PC-3 (cell line): ENCODE measurements at regions not wholly inside any gene's neighbourhood (a gene's known extent, or its start where the extent isn't known, plus 50 kb on each side); places are given as distances from the start of the nearest gene placed in this dataset.

Experiments
- ATAC-seq: fragments of 200-7000 bp; cut with Tn5 transposase; 2 replicates; pipeline ENCODE4 v1.9.1; 2020; ENCODE audit warnings: mild to moderate bottlenecking, moderate library complexity
- BruUV-seq: library from RNA; stranded (reverse); fragments of 400-500 nt; replicated peaks from 2 replicates; lab custom pipeline; 2021; lab: Mats Ljungman, UMichigan
- CTCF ChIA-PET: fragments of 300-600 bp; sonication (Branson Sonifier 250); formaldehyde crosslinking; loops from one replicate; lab custom pipeline; 2022; ENCODE audit warnings: antibody characterized with exemption; lab: Charles Lee
- POLR2A ChIA-PET: fragments of 300-600 bp; sonication (Branson Sonifier 250); formaldehyde crosslinking; loops from one replicate; lab custom pipeline; 2022; ENCODE audit warnings: antibody characterized with exemption; ENCODE audit not compliant: unreplicated experiment; lab: Charles Lee
- DNase-seq: peaks from one replicate; pipeline ENCODE4 v3.0.0-alpha.2; 2015
- H2AFZ ChIP-seq: fragments of 300-600 bp; sonication (generic); 2 replicates; pipeline ENCODE4 v1.6.0; 2016; ENCODE audit warnings: antibody characterized with exemption, low read length
- H3F3A ChIP-seq: fragments of 300-600 bp; sonication (generic); one replicate; pipeline ENCODE4 v1.6.0; 2017; ENCODE audit warnings: antibody characterized with exemption, low read length, control low read depth, mild to moderate bottlenecking; ENCODE audit not compliant: unreplicated experiment
- H3K27ac ChIP-seq: fragments of 300-600 bp; sonication (generic); 2 replicates; pipeline ENCODE4 v1.5.1; 2016; ENCODE audit warnings: mild to moderate bottlenecking, low read length
- H3K27me3 ChIP-seq: fragments of 300-600 bp; sonication (generic); 2 replicates; pipeline ENCODE4 v1.6.1; 2016; ENCODE audit warnings: low read length, mixed read lengths
- H3K36me3 ChIP-seq: fragments of 300-600 bp; sonication (generic); 2 replicates; pipeline ENCODE4 v1.6.1; 2016; ENCODE audit warnings: low read depth, mixed run types, low read length, mixed read lengths
- H3K4me1 ChIP-seq: fragments of 300-600 bp; sonication (generic); 2 replicates; pipeline ENCODE4 v1.5.1; 2016; ENCODE audit warnings: low read length; ENCODE audit not compliant: insufficient read depth
- H3K4me2 ChIP-seq: fragments of 300-600 bp; sonication (generic); 2 replicates; pipeline ENCODE4 v1.6.0; 2016; ENCODE audit warnings: low read length
- H3K4me3 ChIP-seq: fragments of 300-600 bp; sonication (generic); 2 replicates; pipeline ENCODE4 v1.5.1; 2016; ENCODE audit warnings: mild to moderate bottlenecking, low read length, mixed read lengths
- H3K79me2 ChIP-seq: fragments of 300-600 bp; sonication (generic); 2 replicates; pipeline ENCODE4 v1.6.1; 2017; ENCODE audit warnings: low read length, mixed read lengths
- H3K9ac ChIP-seq: fragments of 300-600 bp; sonication (generic); 2 replicates; pipeline ENCODE4 v1.6.0; 2016; ENCODE audit warnings: mild to moderate bottlenecking, low read length
- H3K9me2 ChIP-seq: fragments of 300-600 bp; sonication (generic); replicated peaks from 2 replicates; pipeline ENCODE4 v1.6.1; 2016; ENCODE audit warnings: mixed run types, low read length, mixed read lengths
- H3K9me3 ChIP-seq: fragments of 300-600 bp; sonication (generic); 2 replicates; pipeline ENCODE4 v1.6.1; 2016; ENCODE audit warnings: low read length, mixed read lengths
- H4K20me1 ChIP-seq: fragments of 300-600 bp; sonication (generic); 2 replicates; pipeline ENCODE4 v1.6.1; 2016; ENCODE audit warnings: low read length, mixed read lengths
- CTCF ChIP-seq: fragments of 300-600 bp; sonication (generic); conservative IDR thresholded peaks from 2 replicates; pipeline ENCODE4 v1.5.1; 2017; ENCODE audit warnings: antibody characterized with exemption, low read depth, mild to moderate bottlenecking, low read length
- EZH2 ChIP-seq: fragments of 300-600 bp; sonication (generic); IDR thresholded peaks from one replicate; pipeline ENCODE4 v1.6.1; 2017; ENCODE audit warnings: antibody characterized with exemption, mild to moderate bottlenecking, low read length; ENCODE audit not compliant: unreplicated experiment
- EZH2phosphoT487 ChIP-seq: fragments of 300-600 bp; sonication (generic); IDR thresholded peaks from 2 replicates; pipeline ENCODE4 v1.6.1; 2018; ENCODE audit warnings: mild to moderate bottlenecking, antibody characterized with exemption, low read length, borderline replicate concordance
- intact Hi-C: fragments of 100-400 bp; cut with micrococcal nuclease; formaldehyde crosslinking; loops from 2 replicates; pipeline ENCODE4 v1.9.0; 2023

- H3K9ac ChIP-seq, result no peak overlapping the region
- H3K27ac ChIP-seq, result no peak overlapping the region
- no peak overlapping the region for H3K4me3 ChIP-seq
- H3K4me2 ChIP-seq, result no peak overlapping the region
- H3K36me3 ChIP-seq, result no peaks in the 10 kb centered on the region
- H3K4me1 ChIP-seq, result no peaks in the 10 kb centered on the region
- TF ChIP-seq EZH2 (no peak), CTCF (no peak), EZH2phosphoT487 (no peak)
- H3F3A ChIP-seq, result no peaks in the 10 kb centered on the region
- DNase-seq, result no peak
- intact Hi-C loops, result no loop called here
- ATAC-seq, result no peak
- no peaks in the 10 kb centered on the region for H3K79me2 ChIP-seq
- peaks cover 7% of the 10 kb centered on the region; the same call in 1 of the 2 replicates for H3K27me3 ChIP-seq
- POLR2A ChIA-PET, result no interaction called here
- CTCF ChIA-PET, result no interaction called here
- no peaks in the 10 kb centered on the region for H4K20me1 ChIP-seq
- BruUV-seq, result no TSS peak
- H3K9me3 ChIP-seq, result no peaks in the 10 kb centered on the region
- no peak overlapping the region for H2AFZ ChIP-seq
- H3K9me2 ChIP-seq, result no peaks in the 10 kb centered on the region
Measured at GRCh38 chr9:2904242-2904930, 60.5 kb upstream of the PUM3 start.
